HS-5 (cell line): ENCODE measurements at regions not wholly inside any gene's neighbourhood (a gene's known extent, or its start where the extent isn't known, plus 50 kb on each side); places are given as distances from the start of the nearest gene placed in this dataset.

Experiments
- DNase-seq: peaks from one replicate; pipeline ENCODE4 v3.0.0-alpha.2; 2012; ENCODE audit warnings: low read depth

DNA sequence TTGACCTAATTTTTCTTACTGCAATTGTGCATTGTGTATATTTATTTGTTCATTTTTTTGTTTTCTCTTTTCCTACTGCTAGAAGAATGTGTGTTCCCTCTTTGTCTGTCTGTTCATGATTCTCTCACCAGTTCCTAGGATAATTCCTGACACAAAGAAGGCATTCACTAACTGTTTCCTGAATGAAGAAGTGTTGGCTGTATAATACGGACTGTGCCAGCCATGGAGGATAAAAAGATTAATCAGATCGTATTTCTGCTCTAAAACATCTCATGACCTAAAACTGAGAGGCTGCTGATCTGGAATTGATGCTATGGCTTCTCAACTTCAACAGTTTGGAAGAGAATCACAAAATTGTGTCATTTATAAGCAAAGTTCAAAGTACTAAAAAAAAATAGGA is 563.1 kb upstream of the FRG1 start:
- DNase-seq, result no peak

GRCh38 chr4:189385098-189385497 is 555.6 kb upstream of the FRG1 start:
- no peak for DNase-seq

- no peak for DNase-seq
Measured at GRCh38 chr4:189385579-189385978, 555.1 kb upstream of the FRG1 start.

DNA sequence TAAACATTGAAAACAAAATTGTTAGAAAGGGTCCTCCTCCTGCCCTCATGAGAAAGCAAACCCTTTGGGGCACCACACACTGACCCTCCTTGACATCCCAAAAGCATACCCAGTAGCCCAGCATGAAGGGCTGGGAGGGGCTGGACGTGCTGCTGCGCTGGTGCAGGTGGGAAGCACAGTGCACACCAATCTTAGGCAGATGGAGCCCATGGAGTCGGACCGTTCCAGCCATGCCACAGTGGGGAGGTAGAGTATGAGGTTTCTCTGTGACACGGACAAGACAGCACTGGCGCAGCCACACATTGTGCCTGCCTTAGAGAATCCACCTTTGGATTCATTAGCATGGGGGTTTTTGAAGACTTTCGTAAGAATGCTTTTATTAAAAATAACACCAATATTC is 544.2 kb upstream of the FRG1 start:
- no peak for DNase-seq

DNA sequence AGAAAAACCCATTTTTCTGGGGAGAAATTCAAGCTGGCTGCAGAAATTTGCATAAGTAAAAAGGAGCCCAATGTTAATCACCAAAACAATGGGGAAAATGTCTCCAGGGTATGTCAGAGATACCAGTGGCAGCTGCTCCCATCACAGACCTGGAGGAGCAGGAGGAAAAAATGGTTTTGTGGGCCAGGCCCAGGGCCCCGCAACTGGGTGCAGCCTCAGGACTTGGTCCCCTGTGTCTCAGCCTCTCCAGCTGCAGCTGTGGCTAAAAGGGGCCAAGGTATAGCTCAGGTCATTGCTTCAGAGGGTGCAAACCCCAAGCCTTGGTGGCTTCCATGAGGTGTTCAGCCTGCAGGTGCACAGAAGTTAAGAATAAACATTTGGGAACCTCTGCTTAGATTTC is 536.4 kb upstream of the FRG1 start:
- no peak for DNase-seq

DNA sequence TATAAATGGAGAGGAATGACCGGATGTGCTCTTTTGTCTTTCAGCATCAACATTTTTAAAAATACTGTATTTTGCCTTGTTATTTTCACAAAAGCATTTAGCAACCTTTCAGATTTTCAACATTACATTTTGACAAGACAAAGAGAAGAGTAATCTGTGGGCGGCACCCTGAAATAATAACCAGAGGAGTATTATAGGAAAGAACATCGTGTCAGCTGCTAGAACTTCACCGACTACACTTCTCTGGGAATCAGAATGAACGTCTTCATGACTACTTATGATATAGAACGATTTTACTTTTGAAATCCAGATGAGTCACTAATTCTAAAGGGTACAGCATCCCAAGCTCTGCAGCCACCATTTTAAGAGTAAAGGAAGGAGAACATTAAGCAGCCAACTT is 531.5 kb upstream of the FRG1 start:
- no peak for DNase-seq

- DNase-seq, result no peak
Measured at GRCh38 chr4:189414021-189414420, 526.7 kb upstream of the FRG1 start.

GRCh38 chr4:189420572-189420971 is 520.1 kb upstream of the FRG1 start:
- DNase-seq, result no peak

DNA sequence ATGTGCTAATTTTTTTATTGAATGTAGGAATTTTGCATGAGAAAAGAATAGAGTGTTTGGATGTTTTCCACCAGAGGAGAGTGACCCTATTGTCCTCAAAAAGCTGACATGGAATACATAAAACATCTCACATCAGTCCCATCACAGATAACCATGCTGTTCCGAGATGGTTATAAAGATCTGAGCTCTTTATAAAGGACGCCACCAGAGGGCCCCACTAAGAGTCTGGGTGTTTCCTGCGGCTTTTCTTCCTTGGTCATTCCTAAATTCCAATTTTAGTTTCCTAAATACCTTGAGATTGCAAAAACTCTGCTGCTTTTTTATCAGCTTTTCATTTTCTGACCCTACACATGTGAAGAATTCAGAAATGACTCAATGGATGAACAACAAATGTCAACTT is 504.5 kb upstream of the FRG1 start:
- DNase-seq, result no peak

DNA sequence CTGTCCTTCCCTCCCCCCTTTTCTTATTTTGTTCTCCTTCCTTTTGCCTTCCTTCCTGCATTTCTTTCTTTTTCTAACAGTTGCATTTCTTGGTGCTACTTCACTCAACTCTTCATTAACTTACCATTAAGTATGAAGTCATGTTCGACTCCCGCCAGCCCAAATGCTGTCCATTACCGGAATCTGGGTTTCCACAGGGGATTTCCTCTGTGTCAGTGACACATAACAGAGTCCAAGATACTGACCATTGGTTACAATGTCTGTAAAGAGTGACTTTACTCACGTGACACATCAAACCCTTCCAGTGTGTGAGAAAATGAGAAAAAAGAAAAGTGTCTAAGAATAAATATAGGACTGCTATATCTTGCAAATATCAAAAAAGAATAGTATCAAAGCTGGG is 500.0 kb upstream of the FRG1 start:
- no peak for DNase-seq

DNA sequence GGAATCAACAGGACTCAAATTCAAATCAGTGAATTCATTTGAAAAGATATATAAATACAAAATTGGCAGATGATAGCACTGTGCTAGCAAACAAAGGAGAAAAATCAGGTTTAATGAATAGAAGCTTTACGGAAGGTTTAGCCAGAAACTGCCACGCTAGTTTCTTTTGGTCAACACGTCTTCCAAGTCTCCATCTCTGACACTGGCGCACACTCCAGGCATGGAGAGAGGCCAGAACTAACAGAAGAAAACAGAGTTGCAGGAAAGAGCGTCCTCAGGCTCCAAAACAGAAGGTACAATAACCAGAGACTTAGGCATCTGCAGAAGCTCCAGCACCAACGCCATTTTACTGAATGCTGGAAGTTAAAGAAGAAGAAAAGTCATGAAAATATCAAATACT is 497.3 kb upstream of the FRG1 start:
- no peak for DNase-seq

DNA sequence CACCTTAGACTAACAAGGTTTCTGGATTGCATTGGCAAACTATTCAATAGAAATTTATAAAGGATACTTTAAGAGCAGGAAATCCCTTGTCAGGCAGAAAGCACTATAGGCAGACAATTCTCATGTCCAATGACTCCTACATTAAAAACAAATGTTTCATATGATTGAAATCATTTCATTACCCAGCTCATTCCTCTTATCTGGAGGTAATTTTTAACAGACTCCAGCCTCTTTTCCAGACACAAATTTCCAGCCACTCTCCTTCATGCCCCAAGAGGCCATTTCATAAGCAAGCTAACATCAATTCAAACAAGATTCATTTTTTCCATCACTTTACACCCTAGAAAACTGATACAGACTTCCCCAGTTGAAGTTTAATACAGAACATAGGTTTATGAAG is 495.1 kb upstream of the FRG1 start:
- no peak for DNase-seq

DNA sequence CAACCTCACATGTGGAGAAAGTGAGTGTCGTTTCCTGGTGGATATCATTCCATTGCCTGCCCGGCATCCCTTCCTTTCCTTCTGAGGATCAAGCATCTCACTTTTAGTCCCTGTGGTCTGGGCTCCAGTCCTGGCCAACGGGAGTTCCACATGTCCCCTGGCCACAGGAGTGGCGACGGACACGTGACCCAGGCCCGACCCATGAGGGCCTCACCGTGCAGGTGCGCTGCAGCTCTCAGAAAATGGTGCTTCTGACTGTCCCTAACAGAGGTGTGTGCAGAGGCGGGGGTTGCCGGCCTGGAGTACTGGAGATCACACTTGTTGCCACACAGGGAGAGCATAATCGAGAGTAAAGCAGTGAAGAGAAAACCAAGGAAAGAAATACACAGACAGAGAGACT is 476.9 kb upstream of the FRG1 start:
- no peak for DNase-seq

- no peak for DNase-seq
Measured at GRCh38 chr4:189494407-189494806, 446.3 kb upstream of the FRG1 start.

GRCh38 chr4:189497516-189497915 is 443.2 kb upstream of the FRG1 start:
- no peak for DNase-seq

GRCh38 chr4:189497996-189498395 is 442.7 kb upstream of the FRG1 start:
- no peak for DNase-seq

GRCh38 chr4:189498457-189498856 is 442.2 kb upstream of the FRG1 start:
- DNase-seq, result no peak

GRCh38 chr4:189499696-189500095 is 441.0 kb upstream of the FRG1 start:
- DNase-seq, result no peak

- DNase-seq, result no peak
Measured at GRCh38 chr4:189500970-189501369, 439.7 kb upstream of the FRG1 start.

DNA sequence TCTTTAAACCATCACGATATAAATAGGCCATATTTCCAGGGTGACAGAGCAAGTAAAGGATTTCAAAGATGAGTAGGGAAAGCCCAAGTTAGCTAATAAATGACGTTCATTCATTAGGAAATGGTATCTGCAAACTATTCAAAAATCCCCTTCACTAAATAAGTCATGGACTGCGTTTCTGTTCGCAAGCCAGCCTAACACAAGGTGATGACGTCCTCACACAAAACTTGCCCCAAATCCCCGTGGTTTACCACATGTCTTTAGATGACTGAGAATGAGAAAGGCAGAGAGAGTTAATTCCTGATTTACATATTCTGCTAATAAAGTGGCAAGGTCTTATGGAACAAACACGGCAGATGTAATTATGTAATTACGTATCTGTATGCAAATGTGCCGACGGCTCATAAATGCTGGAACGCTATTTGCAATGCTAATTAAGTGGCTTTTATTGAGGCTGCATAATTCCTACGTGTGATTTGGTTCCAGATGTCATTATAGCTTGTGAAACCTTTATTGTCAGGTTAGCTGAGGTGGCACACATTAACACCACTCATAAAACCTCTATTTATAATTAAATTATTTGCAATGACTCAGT is 437.7 kb upstream of the FRG1 start:
- no peak for DNase-seq

- no peak for DNase-seq
Measured at GRCh38 chr4:189504220-189504619, 436.5 kb upstream of the FRG1 start.

DNA sequence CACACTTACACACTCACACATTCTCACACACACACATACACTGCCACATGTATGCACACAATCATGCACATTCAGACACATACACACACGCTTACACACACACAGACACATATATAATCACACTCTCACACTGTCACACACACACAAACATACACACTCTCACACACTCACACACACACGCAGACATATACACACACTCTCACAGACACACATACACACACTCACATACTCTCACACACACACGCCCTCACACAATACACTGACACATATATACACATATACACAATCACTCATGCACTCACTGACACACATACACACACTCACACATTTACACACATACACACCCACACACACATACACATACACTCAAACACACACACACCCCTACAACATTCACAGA is 435.3 kb upstream of the FRG1 start:
- no peak for DNase-seq

DNA sequence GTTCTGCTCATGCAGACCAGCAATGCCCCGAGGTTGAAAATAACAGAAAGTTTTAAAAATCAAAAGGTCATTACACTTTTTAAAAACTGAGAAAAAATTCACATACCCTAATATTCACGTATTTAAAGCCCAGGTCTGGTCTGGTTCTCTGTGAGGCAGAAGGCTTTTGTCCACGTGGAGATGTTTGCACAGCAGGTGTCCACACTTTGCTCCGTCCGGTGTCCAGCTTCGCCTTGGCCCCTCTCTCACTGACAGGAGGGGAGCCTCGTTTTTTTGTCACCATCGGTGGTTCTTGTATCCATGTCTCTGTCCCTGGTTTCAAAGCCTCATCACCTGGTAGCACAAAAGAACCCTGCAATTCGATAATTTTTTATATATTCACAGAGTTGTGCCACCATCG is 434.6 kb upstream of the FRG1 start:
- no peak for DNase-seq

DNA sequence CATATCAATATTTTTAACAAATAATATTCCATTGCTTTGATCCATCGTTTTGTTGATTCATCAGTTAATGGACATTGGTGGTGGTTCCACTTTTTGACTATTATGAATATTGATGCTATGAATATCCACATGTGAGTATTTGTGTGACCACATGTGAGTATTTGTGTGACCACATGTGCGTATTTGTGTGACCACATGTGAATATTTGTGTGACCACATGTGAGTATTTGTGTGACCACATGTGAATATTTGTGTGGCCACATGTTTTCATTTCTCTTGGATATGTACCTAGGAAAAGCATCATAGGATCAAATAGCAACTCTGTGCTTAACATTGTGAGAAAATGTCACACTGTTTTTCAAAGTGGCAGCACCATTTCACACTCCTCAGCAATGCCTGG is 433.6 kb upstream of the FRG1 start:
- no peak for DNase-seq

DNA sequence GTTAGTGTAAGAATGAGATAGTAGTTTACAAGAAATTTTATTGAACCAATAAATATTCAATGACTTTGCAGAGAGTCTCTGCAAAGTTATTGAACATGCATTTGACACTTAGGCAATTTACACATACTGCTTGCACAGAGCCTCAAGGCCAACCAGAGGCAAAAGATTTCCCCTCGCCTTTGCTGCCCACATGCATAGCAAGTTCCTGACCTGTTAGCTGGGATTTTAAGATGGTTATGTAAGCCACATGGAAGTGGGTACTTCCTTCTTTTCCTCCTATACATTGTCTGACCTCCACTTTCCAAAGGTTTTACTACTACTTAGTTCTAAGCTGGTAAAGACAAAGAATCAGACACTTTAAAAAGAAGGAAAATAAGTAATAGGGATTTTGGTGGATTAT is 430.1 kb upstream of the FRG1 start:
- DNase-seq, result no peak
